A549 (cell line): ENCODE measurements at regions not wholly inside any gene's neighbourhood (a gene's known extent, or its start where the extent isn't known, plus 50 kb on each side); places are given as distances from the start of the nearest gene placed in this dataset.

Experiments used
- ATAC-seq, 2 experiments: fragments of 200-7000 bp in 1 of 2; fragments of >200 bp in 1 of 2; cut with Nextera tagmentation in 1 of 2; cut with Tn5 transposase in 1 of 2; 3 replicates each; pipeline versions ENCODE4 v1.8.0 to v1.9.1; 2018 to 2020; ENCODE audit warnings: mild to moderate bottlenecking in 1 of 2, moderate library complexity in 1 of 2
- CTCF ChIA-PET: fragments of 300-600 bp; sonication (Branson Sonifier 250); formaldehyde crosslinking; extraction: SDS; loops from one replicate; lab custom pipeline; 2021; ENCODE audit warnings: antibody characterized with exemption, inconsistent platforms; lab: Yijun Ruan, JAX
- POLR2A ChIA-PET: fragments of 350-600 bp; formaldehyde crosslinking; extraction: SDS; loops from one replicate; lab custom pipeline; 2021; ENCODE audit warnings: antibody characterized with exemption, inconsistent platforms; lab: Yijun Ruan, JAX
- DNase-seq, 2 experiments: peaks; one replicate each; pipeline versions ENCODE4 v3.0.0 to v3.0.0-alpha.2; 2011 to 2016; ENCODE audit warnings: low read depth in 1 of 2, low spot score in 1 of 2
- FAIRE-seq: peaks from 2 replicates; lab custom pipeline; 2011; peaks lifted over from hg19 to GRCh38; lab: Jason Lieb, UNC
- H3K27ac ChIP-seq, 2 experiments: fragments of >200 bp; sonication (Bioruptor Twin); formaldehyde crosslinking; 3 replicates each; pipeline ENCODE4 v1.5.1; 2016 to 2017
- H3K4me1 ChIP-seq: fragments of >200 bp; sonication (Bioruptor Twin); formaldehyde crosslinking; 3 replicates; pipeline ENCODE4 v1.6.1; 2016
- H3K4me2 ChIP-seq: fragments of >200 bp; sonication (Bioruptor Twin); formaldehyde crosslinking; 3 replicates; pipeline ENCODE4 v1.6.1; 2016
- H3K4me3 ChIP-seq: fragments of >200 bp; sonication (Bioruptor Twin); formaldehyde crosslinking; 3 replicates; pipeline ENCODE4 v1.5.1; 2016
- H3K9me3 ChIP-seq: fragments of >200 bp; sonication (Bioruptor Twin); formaldehyde crosslinking; 3 replicates; pipeline ENCODE4 v1.6.1; 2016
- CBX8 ChIP-seq: fragments of 200-600 bp; sonication (generic); IDR thresholded peaks from 2 replicates; pipeline ENCODE4 v1.6.1; 2016
- CEBPB ChIP-seq, 2 experiments: fragments of >200 bp in 1 of 2; sonication (Bioruptor Twin) in 1 of 2; formaldehyde crosslinking in 1 of 2; IDR thresholded peaks; 2 replicates each; pipeline ENCODE4 v1.6.1; 2012 to 2016
- CHD4 ChIP-seq: fragments of 200-600 bp; sonication (generic); IDR thresholded peaks from 2 replicates; pipeline ENCODE4 v1.6.1; 2016; ENCODE audit warnings: antibody characterized with exemption, mild to moderate bottlenecking, borderline replicate concordance
- EHF ChIP-seq: fragments of 250-450 bp; sonication (Bioruptor Pico); IDR thresholded peaks from 2 replicates; pipeline ENCODE4 v1.5.0; 2020; ENCODE audit warnings: mild to moderate bottlenecking
- FOSL2 ChIP-seq, 2 experiments: fragments of 450-650 bp in 1 of 2; fragments of >200 bp in 1 of 2; sonication (Bioruptor Twin) in 1 of 2; formaldehyde crosslinking; IDR thresholded peaks; 2 replicates each; pipeline versions ENCODE4 v1.5.0 to v1.6.1; 2016 to 2020; ENCODE audit warnings: mild to moderate bottlenecking in 1 of 2, moderate library complexity in 1 of 2
- HDAC2 ChIP-seq: fragments of 200-600 bp; sonication (generic); IDR thresholded peaks from 2 replicates; pipeline ENCODE4 v1.6.1; 2016
- HOXB13 ChIP-seq: fragments of 250-450 bp; sonication (Bioruptor Pico); IDR thresholded peaks from 2 replicates; pipeline ENCODE4 v1.5.0; 2020; ENCODE audit warnings: low read depth, mild to moderate bottlenecking, moderate library complexity
- JUNB ChIP-seq: fragments of >200 bp; sonication (Bioruptor Twin); formaldehyde crosslinking; IDR thresholded peaks from 2 replicates; pipeline ENCODE4 v1.6.1; 2016
- KDM1A ChIP-seq: fragments of 200-600 bp; sonication (generic); IDR thresholded peaks from 2 replicates; pipeline ENCODE4 v1.6.1; 2016; ENCODE audit warnings: low read depth, mild to moderate bottlenecking
- NFE2L2 ChIP-seq: fragments of 150-350 bp; conservative IDR thresholded peaks from 2 replicates; pipeline ENCODE4 v1.6.1; 2014; ENCODE audit warnings: low read length
- RAD21 ChIP-seq, 2 experiments: fragments of >200 bp in 1 of 2; sonication (Bioruptor Twin) in 1 of 2; formaldehyde crosslinking in 1 of 2; IDR thresholded peaks in 1 of 2; conservative IDR thresholded peaks in 1 of 2; 2 replicates in 1 of 2; 3 replicates in 1 of 2; pipeline ENCODE4 v1.6.1; 2012 to 2018; ENCODE audit warnings: inconsistent platforms in 1 of 2
- RARB ChIP-seq: fragments of 250-450 bp; sonication (Bioruptor Pico); IDR thresholded peaks from 2 replicates; pipeline ENCODE4 v1.8.0; 2021; ENCODE audit warnings: mild to moderate bottlenecking, moderate library complexity
- RCOR1 ChIP-seq: fragments of 150-350 bp; IDR thresholded peaks from 2 replicates; pipeline ENCODE4 v1.6.1; 2014; ENCODE audit warnings: antibody characterized with exemption, low read length, low read depth
- SMC3 ChIP-seq: fragments of >200 bp; sonication (Bioruptor Twin); formaldehyde crosslinking; IDR thresholded peaks from 3 replicates; pipeline ENCODE4 v1.6.1; 2018; ENCODE audit warnings: inconsistent platforms
- TFCP2L1 ChIP-seq: fragments of 250-450 bp; sonication (Bioruptor Pico); IDR thresholded peaks from 2 replicates; pipeline ENCODE4 v1.5.0; 2021; ENCODE audit warnings: mild to moderate bottlenecking
- TP53 ChIP-seq: fragments of 250-450 bp; sonication (Bioruptor Pico); IDR thresholded peaks from 2 replicates; pipeline ENCODE4 v1.5.0; 2021; ENCODE audit warnings: mild to moderate bottlenecking, moderate library complexity
- ZNF302 ChIP-seq: fragments of 250-450 bp; sonication (Bioruptor Pico); IDR thresholded peaks from 2 replicates; pipeline ENCODE4 v1.9.0; 2021; ENCODE audit warnings: inconsistent platforms, mild to moderate bottlenecking, moderate library complexity
- ZSCAN20 ChIP-seq: fragments of 250-450 bp; sonication (Bioruptor Pico); IDR thresholded peaks from 2 replicates; pipeline ENCODE4 v1.8.0; 2022; ENCODE audit warnings: mild to moderate bottlenecking, moderate library complexity
- WGBS: methylation state at CpG from one replicate; pipeline ENCODE4 v1.1.6; 2017; ENCODE audit errors: missing lambda C conversion rate; 5-methylcytosine and 5-hydroxymethylcytosine counted together
- TF ChIP-seq, protein P1 (sequence below): fragments of >200 bp; sonication (Bioruptor Twin); formaldehyde crosslinking; IDR thresholded peaks from 3 replicates; pipeline ENCODE4 v1.5.1; 2016
- TF ChIP-seq, protein P2 (sequence below): fragments of >200 bp; sonication (Bioruptor Twin); formaldehyde crosslinking; IDR thresholded peaks from 2 replicates; pipeline ENCODE4 v1.6.1; 2016
- TF ChIP-seq, protein P3 (sequence below): fragments of 200-600 bp; sonication (generic); IDR thresholded peaks from 2 replicates; pipeline ENCODE4 v1.6.1; 2016; ENCODE audit warnings: antibody characterized with exemption, mild to moderate bottlenecking, moderate library complexity

DNA sequence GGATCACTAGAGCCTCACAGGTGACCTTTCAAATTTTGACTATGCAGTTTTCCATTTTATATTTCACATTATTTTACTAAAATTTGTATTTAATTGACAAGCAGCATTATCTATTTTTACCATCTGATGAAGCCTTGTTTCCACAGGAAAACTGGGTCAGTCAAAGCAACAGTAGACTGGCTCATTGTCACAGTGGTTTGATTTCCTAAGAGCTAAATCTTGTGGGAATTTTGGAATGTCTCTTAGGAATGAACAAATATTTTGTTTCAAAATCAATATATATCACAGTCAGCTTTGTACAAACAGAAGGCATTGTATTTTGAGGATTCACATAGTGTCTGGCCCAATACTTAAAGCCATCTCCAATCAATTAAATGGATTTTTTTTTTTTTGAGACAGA lies 152.6 kb upstream of the RNPC3 start:
- H3K27ac ChIP-seq, result peak overlapping the region; percentile 42 to 46; a peak in 3 of 6 replicates
- CTCF ChIA-PET, result interaction anchor here (0.7 kb wide), 1 partner anchor 221 kb away, joined by 5 read pairs; no protein-coding TSS in a partner anchor
- TF ChIP-seq, protein P1, sequence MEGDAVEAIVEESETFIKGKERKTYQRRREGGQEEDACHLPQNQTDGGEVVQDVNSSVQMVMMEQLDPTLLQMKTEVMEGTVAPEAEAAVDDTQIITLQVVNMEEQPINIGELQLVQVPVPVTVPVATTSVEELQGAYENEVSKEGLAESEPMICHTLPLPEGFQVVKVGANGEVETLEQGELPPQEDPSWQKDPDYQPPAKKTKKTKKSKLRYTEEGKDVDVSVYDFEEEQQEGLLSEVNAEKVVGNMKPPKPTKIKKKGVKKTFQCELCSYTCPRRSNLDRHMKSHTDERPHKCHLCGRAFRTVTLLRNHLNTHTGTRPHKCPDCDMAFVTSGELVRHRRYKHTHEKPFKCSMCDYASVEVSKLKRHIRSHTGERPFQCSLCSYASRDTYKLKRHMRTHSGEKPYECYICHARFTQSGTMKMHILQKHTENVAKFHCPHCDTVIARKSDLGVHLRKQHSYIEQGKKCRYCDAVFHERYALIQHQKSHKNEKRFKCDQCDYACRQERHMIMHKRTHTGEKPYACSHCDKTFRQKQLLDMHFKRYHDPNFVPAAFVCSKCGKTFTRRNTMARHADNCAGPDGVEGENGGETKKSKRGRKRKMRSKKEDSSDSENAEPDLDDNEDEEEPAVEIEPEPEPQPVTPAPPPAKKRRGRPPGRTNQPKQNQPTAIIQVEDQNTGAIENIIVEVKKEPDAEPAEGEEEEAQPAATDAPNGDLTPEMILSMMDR, result no peak
- no peak for TF ChIP-seq CBX8
- TF ChIP-seq JUNB, result 0 out of 2 replicates have a peak, but pooled peaks have one; percentile 21
- no peak overlapping the region for H3K4me3 ChIP-seq
- POLR2A ChIA-PET, result no interaction called here
- H3K9me3 ChIP-seq, result no peaks in the 10 kb centered on the region
- FAIRE-seq (no peak), DNase-seq (peak in 1 of 2 experiments; percentile 5), ATAC-seq (no peak)
- no peak overlapping the region for H3K4me2 ChIP-seq
- peaks cover 7% of the 10 kb centered on the region; the same call in 1 of the 3 replicates for H3K4me1 ChIP-seq

DNA sequence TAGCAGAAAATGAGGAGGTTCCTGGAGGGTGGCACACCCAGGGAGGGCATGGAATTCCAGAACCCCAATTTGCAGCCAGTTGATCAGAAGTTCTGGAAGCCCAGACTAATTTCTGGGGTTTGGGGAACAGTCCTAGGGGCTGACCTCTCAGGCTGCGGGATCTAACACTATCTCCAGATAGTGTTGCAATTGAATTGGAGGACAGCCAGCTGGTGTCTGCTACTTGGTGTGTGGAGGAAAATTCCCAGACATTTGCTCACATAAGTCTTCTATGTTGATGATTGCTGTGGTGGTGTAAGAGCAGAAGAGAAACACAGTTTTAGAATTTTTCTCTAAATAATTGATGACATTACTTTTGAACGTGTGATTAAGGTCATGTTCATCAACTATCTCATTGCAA lies 154.3 kb upstream of the RNPC3 start:
- no peak for FAIRE-seq
- Histone ChIP-seq H3K4me3 (no peak overlapping the region), H3K27ac (peak overlapping the region; percentile 61 to 69; a peak in 5 of 6 replicates), H3K4me1 (peaks cover 7% of the 10 kb centered on the region; the same call in 1 of the 3 replicates), H3K4me2 (0 out of 3 replicates have a peak overlapping the region, but pooled peaks have one; percentile 17), H3K9me3 (no peaks in the 10 kb centered on the region)
- CTCF ChIA-PET, result no interaction called here
- POLR2A ChIA-PET, result no interaction called here
- WGBS, result 4% methylated on average over 1 of the region's 2 CpGs
- peak; percentile 27 to 33; a peak in 1 of 4 replicates for TF ChIP-seq CEBPB (IDR thresholded peaks at IDR 0.05)
- no peak for TF ChIP-seq RAD21 (conservative IDR thresholded peaks at IDR 0.05 in 1 of 2, IDR thresholded peaks at IDR 0.05 in 1 of 2)
- ATAC-seq, result no peak
- peak in 1 of 2 experiments; percentile 33 for DNase-seq

DNA sequence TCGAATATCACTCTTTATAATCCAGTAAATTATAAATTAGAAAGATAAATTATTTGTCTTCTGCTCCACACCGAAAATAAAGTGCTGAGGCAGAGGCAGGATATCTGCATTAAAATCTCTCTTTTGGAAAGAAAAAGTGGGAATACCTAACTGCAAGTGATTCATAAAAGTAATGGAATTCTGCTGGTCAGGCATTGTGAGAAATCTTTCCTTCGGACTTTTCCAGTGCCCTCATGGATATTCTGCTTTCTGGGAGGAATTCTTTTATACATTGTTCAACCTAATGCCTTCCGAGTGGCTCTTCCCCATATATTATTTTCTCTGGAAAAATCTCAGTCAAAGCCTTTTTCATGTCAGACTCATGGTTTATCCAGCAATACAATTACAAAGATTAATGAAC lies 158.3 kb upstream of the RNPC3 start:
- no peak overlapping the region for H3K27ac ChIP-seq
- FAIRE-seq, result no peak
- CTCF ChIA-PET, result no interaction called here
- peaks cover 7% of the 10 kb centered on the region; the same call in 1 of the 3 replicates for H3K4me1 ChIP-seq
- WGBS, result 34% methylated on average over 4 of the region's 4 CpGs
- ATAC-seq, result no peak
- no peak overlapping the region for H3K4me3 ChIP-seq
- no peaks in the 10 kb centered on the region for H3K9me3 ChIP-seq
- H3K4me2 ChIP-seq, result no peak overlapping the region
- no peak for TF ChIP-seq SMC3
- TF ChIP-seq JUNB, result no peak
- TF ChIP-seq, protein P2, sequence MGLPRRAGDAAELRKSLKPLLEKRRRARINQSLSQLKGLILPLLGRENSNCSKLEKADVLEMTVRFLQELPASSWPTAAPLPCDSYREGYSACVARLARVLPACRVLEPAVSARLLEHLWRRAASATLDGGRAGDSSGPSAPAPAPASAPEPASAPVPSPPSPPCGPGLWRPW, result no peak
- POLR2A ChIA-PET, result no interaction called here
- DNase-seq, result no peak

DNA sequence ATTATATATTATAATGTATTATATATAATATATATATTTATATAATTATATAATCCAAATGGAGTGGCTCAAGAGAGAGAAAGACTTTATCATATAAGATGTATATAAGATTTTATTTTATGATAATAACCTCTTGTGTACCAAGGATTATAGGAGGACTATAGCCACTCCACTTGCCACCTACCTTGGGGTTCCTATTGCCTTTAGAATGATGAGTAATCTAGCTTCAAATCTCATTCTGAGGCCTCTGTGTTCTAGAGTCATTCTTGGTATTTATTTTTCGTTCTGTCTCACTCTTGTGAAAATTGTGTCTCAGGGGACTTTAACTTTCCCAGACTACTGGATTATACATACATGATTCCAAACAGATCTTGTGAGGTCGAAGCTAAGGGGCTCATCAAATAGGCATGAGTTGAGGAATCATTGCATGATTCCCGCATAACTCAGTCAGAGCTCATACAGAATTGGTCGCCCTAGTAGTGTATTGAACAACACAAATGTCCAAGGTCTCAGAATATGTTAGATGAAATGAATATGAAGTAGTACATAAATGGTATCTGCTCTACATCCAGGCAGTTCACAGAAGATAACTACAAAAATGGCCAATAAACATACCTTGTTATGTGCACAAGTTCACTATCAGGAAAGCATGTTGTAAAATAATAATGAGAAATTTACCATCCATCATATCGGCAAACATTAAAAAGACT lies 159.5 kb upstream of the RNPC3 start:
- POLR2A ChIA-PET, result no interaction called here
- FAIRE-seq (no peak), DNase-seq (no peak)
- H3K27ac ChIP-seq, result no peak overlapping the region
- no peak overlapping the region for H3K4me2 ChIP-seq
- TF ChIP-seq ZNF302 (no peak), EHF (no peak), ZSCAN20 (CRISPR knock-in tag) (no peak), CHD4 (no peak), SMC3 (no peak), RARB (no peak), CBX8 (no peak), RCOR1 (no peak), NFE2L2 (no peak), TFCP2L1 (CRISPR knock-in tag) (no peak), HDAC2 (no peak), HOXB13 (CRISPR knock-in tag) (no peak), FOSL2 (IDR thresholded peaks at IDR 0.05) (no peak), FOSL2 (CRISPR knock-in tag; IDR thresholded peaks at IDR 0.05) (no peak), CEBPB (IDR thresholded peaks at IDR 0.05) (no peak), JUNB (no peak), TP53 (no peak), KDM1A (no peak)
- TF ChIP-seq, protein P1, result no peak
- TF ChIP-seq, protein P3, sequence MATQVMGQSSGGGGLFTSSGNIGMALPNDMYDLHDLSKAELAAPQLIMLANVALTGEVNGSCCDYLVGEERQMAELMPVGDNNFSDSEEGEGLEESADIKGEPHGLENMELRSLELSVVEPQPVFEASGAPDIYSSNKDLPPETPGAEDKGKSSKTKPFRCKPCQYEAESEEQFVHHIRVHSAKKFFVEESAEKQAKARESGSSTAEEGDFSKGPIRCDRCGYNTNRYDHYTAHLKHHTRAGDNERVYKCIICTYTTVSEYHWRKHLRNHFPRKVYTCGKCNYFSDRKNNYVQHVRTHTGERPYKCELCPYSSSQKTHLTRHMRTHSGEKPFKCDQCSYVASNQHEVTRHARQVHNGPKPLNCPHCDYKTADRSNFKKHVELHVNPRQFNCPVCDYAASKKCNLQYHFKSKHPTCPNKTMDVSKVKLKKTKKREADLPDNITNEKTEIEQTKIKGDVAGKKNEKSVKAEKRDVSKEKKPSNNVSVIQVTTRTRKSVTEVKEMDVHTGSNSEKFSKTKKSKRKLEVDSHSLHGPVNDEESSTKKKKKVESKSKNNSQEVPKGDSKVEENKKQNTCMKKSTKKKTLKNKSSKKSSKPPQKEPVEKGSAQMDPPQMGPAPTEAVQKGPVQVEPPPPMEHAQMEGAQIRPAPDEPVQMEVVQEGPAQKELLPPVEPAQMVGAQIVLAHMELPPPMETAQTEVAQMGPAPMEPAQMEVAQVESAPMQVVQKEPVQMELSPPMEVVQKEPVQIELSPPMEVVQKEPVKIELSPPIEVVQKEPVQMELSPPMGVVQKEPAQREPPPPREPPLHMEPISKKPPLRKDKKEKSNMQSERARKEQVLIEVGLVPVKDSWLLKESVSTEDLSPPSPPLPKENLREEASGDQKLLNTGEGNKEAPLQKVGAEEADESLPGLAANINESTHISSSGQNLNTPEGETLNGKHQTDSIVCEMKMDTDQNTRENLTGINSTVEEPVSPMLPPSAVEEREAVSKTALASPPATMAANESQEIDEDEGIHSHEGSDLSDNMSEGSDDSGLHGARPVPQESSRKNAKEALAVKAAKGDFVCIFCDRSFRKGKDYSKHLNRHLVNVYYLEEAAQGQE, result no peak
- TF ChIP-seq, all 56 proteins: peak for 0
- CTCF ChIA-PET, result no interaction called here
- H3K4me1 ChIP-seq, result no peaks in the 10 kb centered on the region
- H3K9me3 ChIP-seq, result no peaks in the 10 kb centered on the region
- H3K4me3 ChIP-seq, result no peak overlapping the region
- no peak for ATAC-seq
- 71% methylated on average over 5 of the region's 5 CpGs for whole genome bisulfite sequencing
